PC-9 (cell line): ENCODE measurements at regions not wholly inside any gene's neighbourhood (a gene's known extent, or its start where the extent isn't known, plus 50 kb on each side); places are given as distances from the start of the nearest gene placed in this dataset.

Source experiments
- EZH2 ChIP-seq: fragments of 200-600 bp; sonication (generic); IDR thresholded peaks from 2 replicates; pipeline ENCODE4 v1.8.0; 2017; ENCODE audit warnings: antibody characterized with exemption, low read depth
- TF ChIP-seq, protein P1 (sequence below): fragments of 200-600 bp; sonication (generic); conservative IDR thresholded peaks from 2 replicates; pipeline ENCODE4 v1.6.1; 2017; ENCODE audit warnings: mixed run types, antibody characterized with exemption, mild to moderate bottlenecking, moderate library complexity

DNA sequence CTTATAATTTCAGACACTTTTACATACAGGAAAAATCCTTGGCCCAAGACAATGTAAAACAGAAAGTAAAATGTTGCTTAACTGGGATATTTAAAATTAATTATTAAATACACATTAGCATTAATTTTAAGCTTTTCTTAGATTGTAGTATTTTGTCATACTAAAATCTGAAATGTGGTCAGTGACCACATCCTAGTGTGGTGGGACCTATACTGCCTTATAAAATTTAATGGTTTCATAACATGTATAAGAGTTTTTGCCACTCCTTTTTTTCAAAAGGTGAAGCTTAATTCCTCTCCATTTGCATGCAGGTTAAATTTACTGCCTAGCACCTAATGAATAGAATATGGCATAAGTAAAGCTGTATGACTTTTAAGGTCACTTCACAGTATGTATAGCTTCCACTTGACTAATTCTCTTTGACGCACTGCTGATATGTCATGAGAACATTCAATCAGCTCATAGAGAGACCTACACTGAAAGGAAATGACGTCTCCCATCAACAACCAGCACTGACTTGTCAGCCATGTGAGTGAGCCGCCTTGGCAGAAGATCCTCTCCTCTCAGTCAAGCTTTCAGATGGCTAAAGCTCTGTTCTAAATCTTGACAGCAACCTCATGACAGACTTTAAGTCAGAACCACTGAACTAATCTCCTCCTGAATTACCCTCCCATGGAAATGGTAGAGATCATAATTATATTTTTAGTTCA lies 847.8 kb downstream of the SI start:
- TF ChIP-seq, protein P1, sequence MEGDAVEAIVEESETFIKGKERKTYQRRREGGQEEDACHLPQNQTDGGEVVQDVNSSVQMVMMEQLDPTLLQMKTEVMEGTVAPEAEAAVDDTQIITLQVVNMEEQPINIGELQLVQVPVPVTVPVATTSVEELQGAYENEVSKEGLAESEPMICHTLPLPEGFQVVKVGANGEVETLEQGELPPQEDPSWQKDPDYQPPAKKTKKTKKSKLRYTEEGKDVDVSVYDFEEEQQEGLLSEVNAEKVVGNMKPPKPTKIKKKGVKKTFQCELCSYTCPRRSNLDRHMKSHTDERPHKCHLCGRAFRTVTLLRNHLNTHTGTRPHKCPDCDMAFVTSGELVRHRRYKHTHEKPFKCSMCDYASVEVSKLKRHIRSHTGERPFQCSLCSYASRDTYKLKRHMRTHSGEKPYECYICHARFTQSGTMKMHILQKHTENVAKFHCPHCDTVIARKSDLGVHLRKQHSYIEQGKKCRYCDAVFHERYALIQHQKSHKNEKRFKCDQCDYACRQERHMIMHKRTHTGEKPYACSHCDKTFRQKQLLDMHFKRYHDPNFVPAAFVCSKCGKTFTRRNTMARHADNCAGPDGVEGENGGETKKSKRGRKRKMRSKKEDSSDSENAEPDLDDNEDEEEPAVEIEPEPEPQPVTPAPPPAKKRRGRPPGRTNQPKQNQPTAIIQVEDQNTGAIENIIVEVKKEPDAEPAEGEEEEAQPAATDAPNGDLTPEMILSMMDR, result no peak
- no peak for TF ChIP-seq EZH2
